ENCODE measurements at regions not wholly inside any gene's neighbourhood (a gene's known extent, or its start where the extent isn't known, plus 50 kb on each side); places are given as distances from the start of the nearest gene placed in this dataset.
"Not testable (repeated sequence)": the region's sequence is repeated elsewhere in the genome, so short reads cannot be mapped to it uniquely, and the experiment has no call there.

DNA sequence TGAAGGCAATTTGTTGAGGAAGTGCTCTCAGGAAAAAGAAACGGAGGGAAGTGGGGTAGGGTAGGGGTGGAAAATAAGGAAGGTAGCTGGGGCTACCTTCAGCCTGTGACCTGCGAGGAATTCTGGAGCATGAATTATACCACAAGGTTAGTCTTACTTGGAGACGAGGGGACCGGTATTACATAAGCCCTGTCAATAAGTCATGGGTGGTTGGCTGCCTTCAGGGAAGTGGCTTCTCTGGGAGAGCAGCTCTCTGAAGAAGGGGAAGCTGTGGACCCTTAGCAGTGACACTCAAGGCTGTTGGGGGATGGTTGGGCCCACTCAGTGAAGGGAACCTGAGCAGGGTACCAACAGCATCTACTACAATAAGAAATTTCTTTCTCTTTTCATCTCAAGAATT lies 111.3 kb downstream of the TNFSF18 start:
- no peaks in the 10 kb centered on the region for H3K36me3 ChIP-seq (ENCODE audit: control insufficient read depth in 4 of 4, insufficient read depth in 4 of 4, low read length in 3 of 4)
- H3K27me3 ChIP-seq (replicated peaks in 2 of 5; ENCODE audit: control insufficient read depth in 4 of 5, insufficient read depth in 5 of 5, low read length in 4 of 5): no peaks in the 10 kb centered on the region
- POLR2A ChIA-PET: interaction anchor here (0.6 kb wide), 1 partner anchor 254 kb away, joined by 6 read pairs; no protein-coding TSS in a partner anchor
- peaks cover 0 to 10% (median 2%) of the 10 kb centered on the region in 4 experiments for H3K4me1 ChIP-seq (ENCODE audit: control extremely low read depth in 1 of 4, control insufficient read depth in 4 of 4, insufficient read depth in 4 of 4, low read length in 3 of 4)
- CTCF ChIA-PET: interaction anchor here (0.5 to 1.4 kb wide), 4 partner anchors 9 to 254 kb away, joined by 3 to 4 read pairs (median 3); no protein-coding TSS in a partner anchor
- H3K27ac ChIP-seq (ENCODE audit: insufficient read depth in 1 of 2, low read depth in 1 of 2, low read length in 2 of 2, poor library complexity in 1 of 2, severe bottlenecking in 2 of 2): no peak overlapping the region
- no peak overlapping the region for H3K4me3 ChIP-seq (ENCODE audit: control insufficient read depth in 1 of 7, extremely low read depth in 1 of 7, insufficient read depth in 4 of 7, low read depth in 2 of 7, low read length in 6 of 7)
- WGBS (ENCODE audit: insufficient coverage): 60% methylated on average over 4 of the region's 4 CpGs
- peak in 2 of 3 donors; percentile 55 to 63 for DNase-seq
- no peaks in the 10 kb centered on the region for H3K9me3 ChIP-seq (ENCODE audit: control extremely low read depth in 1 of 5, control insufficient read depth in 4 of 5, insufficient read depth in 2 of 5, low read depth in 1 of 5, low read length in 4 of 5)

DNA sequence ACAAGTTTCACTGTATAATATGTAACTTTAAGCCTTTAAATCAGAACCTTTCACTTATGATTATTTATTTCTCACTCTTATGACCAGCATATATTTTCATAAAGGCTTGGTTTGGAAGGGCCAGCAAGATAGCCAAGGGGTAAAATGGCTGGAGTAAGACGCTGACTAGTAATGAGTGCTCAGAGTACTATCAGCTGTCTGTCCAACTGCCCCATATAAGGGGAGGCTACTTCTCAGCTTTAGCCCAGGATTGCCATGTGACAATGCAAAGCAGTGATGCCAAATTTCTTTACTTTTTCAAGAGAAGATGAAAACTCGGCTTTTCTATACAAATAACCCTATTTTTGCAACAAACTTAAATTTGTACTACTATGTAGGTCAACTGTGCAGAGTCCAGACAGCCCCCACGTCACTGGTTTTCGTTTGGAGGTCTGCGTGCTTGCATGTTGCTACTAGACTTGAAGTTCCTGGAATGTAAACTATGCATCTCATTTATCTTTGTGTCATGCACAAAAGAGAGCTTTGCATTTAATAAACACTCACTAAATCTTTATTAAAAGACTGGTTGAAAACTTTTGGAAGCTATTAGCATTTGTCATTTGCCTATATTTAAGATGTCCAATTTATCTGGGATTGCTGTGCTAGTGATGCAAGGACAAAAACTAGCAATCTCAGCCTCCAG lies 110.4 kb downstream of the TNFSF18 start:
- 100% methylated on average over 2 of the region's 5 CpGs for WGBS (ENCODE audit: insufficient coverage)
- no peak for DNase-seq
- no peaks in the 10 kb centered on the region for H3K36me3 ChIP-seq (ENCODE audit: control insufficient read depth in 4 of 4, insufficient read depth in 4 of 4, low read length in 3 of 4)
- no peaks in the 10 kb centered on the region for H3K27me3 ChIP-seq (replicated peaks in 2 of 5; ENCODE audit: control insufficient read depth in 4 of 5, insufficient read depth in 5 of 5, low read length in 4 of 5)
- H3K4me3 ChIP-seq (ENCODE audit: control insufficient read depth in 1 of 7, extremely low read depth in 1 of 7, insufficient read depth in 4 of 7, low read depth in 2 of 7, low read length in 6 of 7): no peak overlapping the region
- no peaks in the 10 kb centered on the region for H3K9me3 ChIP-seq (ENCODE audit: control extremely low read depth in 1 of 5, control insufficient read depth in 4 of 5, insufficient read depth in 2 of 5, low read depth in 1 of 5, low read length in 4 of 5)
- POLR2A ChIA-PET: no interaction called here
- CTCF ChIA-PET: interaction anchor here (1.0 to 1.9 kb wide), 4 partner anchors 9 to 32 kb away, joined by 3 to 4 read pairs (median 4); no protein-coding TSS in a partner anchor
- H3K4me1 ChIP-seq (ENCODE audit: control extremely low read depth in 1 of 4, control insufficient read depth in 4 of 4, insufficient read depth in 4 of 4, low read length in 3 of 4): peaks cover 0 to 7% (median 0%) of the 10 kb centered on the region in 4 experiments
- no peak overlapping the region for H3K27ac ChIP-seq (ENCODE audit: insufficient read depth in 1 of 2, low read depth in 1 of 2, low read length in 2 of 2, poor library complexity in 1 of 2, severe bottlenecking in 2 of 2)

DNA sequence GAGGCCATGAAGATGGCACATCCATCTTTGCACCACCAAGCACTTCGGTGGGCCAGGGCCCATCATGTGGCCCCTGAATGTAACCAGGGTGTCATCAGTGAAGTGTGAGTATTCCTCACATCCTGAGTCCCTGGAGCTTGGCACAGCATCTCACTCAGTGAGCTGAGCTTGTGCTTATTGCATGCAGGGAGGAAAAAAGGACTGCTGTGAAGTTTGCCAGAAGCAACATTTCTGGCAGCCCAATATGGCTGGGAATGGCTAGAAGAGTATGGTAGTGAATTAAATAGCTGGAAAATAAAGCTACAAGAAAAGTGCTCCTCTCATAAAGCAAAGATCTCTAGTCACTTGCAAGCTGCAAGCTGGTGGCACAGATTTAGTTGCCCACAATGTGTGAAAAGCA lies 109.3 kb downstream of the TNFSF18 start:
- Histone ChIP-seq H3K36me3 (ENCODE audit: control insufficient read depth in 4 of 4, insufficient read depth in 4 of 4, low read length in 3 of 4) (no peaks in the 10 kb centered on the region), H3K27me3 (replicated peaks in 2 of 5; ENCODE audit: control insufficient read depth in 4 of 5, insufficient read depth in 5 of 5, low read length in 4 of 5) (no peaks in the 10 kb centered on the region), H3K27ac (ENCODE audit: insufficient read depth in 1 of 2, low read depth in 1 of 2, low read length in 2 of 2, poor library complexity in 1 of 2, severe bottlenecking in 2 of 2) (no peak overlapping the region), H3K4me3 (ENCODE audit: control insufficient read depth in 1 of 7, extremely low read depth in 1 of 7, insufficient read depth in 4 of 7, low read depth in 2 of 7, low read length in 6 of 7) (no peak overlapping the region), H3K9me3 (ENCODE audit: control extremely low read depth in 1 of 5, control insufficient read depth in 4 of 5, insufficient read depth in 2 of 5, low read depth in 1 of 5, low read length in 4 of 5) (no peaks in the 10 kb centered on the region), H3K4me1 (ENCODE audit: control extremely low read depth in 1 of 4, control insufficient read depth in 4 of 4, insufficient read depth in 4 of 4, low read length in 3 of 4) (peaks cover 0 to 7% (median under 1%) of the 10 kb centered on the region in 4 experiments)
- ChIA-PET CTCF (interaction anchor here (1.9 kb wide), 1 partner anchor 33 kb away, joined by 4 read pairs; no protein-coding TSS in a partner anchor), POLR2A (no interaction called here)
- 100% methylated on average over 1 of the region's 1 CpG for WGBS (ENCODE audit: insufficient coverage)
- DNase-seq: no peak

DNA sequence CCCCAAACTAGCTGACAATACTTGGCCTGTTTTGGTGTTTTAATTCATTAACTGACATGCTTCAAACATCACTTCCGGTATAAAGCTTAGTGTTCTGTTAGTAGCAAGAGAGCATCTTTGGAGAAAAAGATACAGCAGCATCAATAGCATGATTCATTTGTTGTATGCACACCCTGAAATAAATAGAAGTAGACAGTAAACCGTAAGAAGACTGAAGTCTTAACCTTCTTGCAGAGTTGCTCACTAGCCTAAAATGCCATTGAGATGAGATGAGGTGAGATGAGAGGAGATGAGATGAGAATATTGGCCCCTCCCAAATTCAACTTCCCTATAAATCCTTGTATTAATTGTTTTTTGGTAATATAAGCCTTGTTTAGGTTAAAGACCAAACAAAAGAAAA lies 108.8 kb downstream of the TNFSF18 start:
- Histone ChIP-seq H3K27me3 (replicated peaks in 2 of 5; ENCODE audit: control insufficient read depth in 4 of 5, insufficient read depth in 5 of 5, low read length in 4 of 5) (no peaks in the 10 kb centered on the region), H3K4me3 (ENCODE audit: control insufficient read depth in 1 of 7, extremely low read depth in 1 of 7, insufficient read depth in 4 of 7, low read depth in 2 of 7, low read length in 6 of 7) (no peak overlapping the region), H3K36me3 (ENCODE audit: control insufficient read depth in 4 of 4, insufficient read depth in 4 of 4, low read length in 3 of 4) (no peaks in the 10 kb centered on the region), H3K27ac (ENCODE audit: insufficient read depth in 1 of 2, low read depth in 1 of 2, low read length in 2 of 2, poor library complexity in 1 of 2, severe bottlenecking in 2 of 2) (no peak overlapping the region), H3K9me3 (ENCODE audit: control extremely low read depth in 1 of 5, control insufficient read depth in 4 of 5, insufficient read depth in 2 of 5, low read depth in 1 of 5, low read length in 4 of 5) (no peaks in the 10 kb centered on the region), H3K4me1 (ENCODE audit: control extremely low read depth in 1 of 4, control insufficient read depth in 4 of 4, insufficient read depth in 4 of 4, low read length in 3 of 4) (peaks cover 3 to 10% (median 5%) of the 10 kb centered on the region in 4 experiments)
- POLR2A ChIA-PET: no interaction called here
- no peak for DNase-seq
- no CpG with 5 or more reads among the region's 2 CpGs for WGBS (ENCODE audit: insufficient coverage)
- CTCF ChIA-PET: interaction anchor here (1.9 kb wide), 1 partner anchor 33 kb away, joined by 4 read pairs; no protein-coding TSS in a partner anchor

DNA sequence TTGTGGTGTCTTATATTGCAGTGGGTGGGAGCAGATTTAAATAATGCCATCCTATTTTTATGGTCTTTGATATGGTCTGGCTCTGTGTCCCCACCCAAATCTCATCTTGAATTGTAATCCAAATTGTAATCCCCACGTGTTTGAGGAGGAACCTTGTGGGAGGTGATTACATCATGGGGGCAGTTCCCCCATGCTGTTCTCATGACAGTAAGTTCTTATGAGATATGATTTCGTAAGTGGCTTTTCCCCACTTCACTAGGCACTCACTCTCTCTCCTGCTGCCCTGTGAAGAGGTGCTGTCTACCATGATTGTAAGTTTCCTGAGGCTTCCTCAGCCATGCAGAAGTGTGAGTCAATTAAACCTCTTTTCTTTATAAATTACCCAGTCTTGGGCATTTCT lies 107.6 kb downstream of the TNFSF18 start:
- CTCF ChIA-PET; H3K4me3 ChIP-seq (ENCODE audit: control insufficient read depth in 1 of 7, extremely low read depth in 1 of 7, insufficient read depth in 4 of 7, low read depth in 2 of 7, low read length in 6 of 7); DNase-seq; H3K27me3 ChIP-seq (replicated peaks in 2 of 5; ENCODE audit: control insufficient read depth in 4 of 5, insufficient read depth in 5 of 5, low read length in 4 of 5); POLR2A ChIA-PET; H3K27ac ChIP-seq (ENCODE audit: insufficient read depth in 1 of 2, low read depth in 1 of 2, low read length in 2 of 2, poor library complexity in 1 of 2, severe bottlenecking in 2 of 2); H3K36me3 ChIP-seq (ENCODE audit: control insufficient read depth in 4 of 4, insufficient read depth in 4 of 4, low read length in 3 of 4); H3K9me3 ChIP-seq (ENCODE audit: control extremely low read depth in 1 of 5, control insufficient read depth in 4 of 5, insufficient read depth in 2 of 5, low read depth in 1 of 5, low read length in 4 of 5): not testable (repeated sequence)
- WGBS (ENCODE audit: insufficient coverage): 94% methylated on average over 2 of the region's 2 CpGs
- peaks cover 3 to 12% (median 7%) of the 10 kb centered on the region in 4 experiments for H3K4me1 ChIP-seq (ENCODE audit: control extremely low read depth in 1 of 4, control insufficient read depth in 4 of 4, insufficient read depth in 4 of 4, low read length in 3 of 4)

DNA sequence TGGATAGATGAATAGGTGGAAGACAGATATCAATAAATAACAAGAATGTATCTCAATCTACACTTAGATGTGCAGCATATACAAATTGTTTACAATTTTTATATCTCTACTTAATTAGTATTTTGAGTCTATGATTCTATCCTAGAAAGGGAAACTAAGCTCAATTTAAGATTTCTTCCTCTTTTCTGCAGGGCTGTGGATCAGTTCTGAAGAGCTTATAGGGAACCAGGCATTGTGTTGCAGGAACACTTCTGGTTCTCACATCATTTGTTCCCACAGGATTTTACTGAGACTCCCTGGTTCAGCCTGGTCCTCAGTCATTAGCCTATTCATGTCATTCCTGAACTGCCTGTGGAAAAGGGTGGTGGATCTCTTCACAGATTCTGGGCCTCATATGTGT lies 105.8 kb downstream of the TNFSF18 start:
- POLR2A ChIA-PET: no interaction called here
- DNase-seq: no peak
- CTCF ChIA-PET: no interaction called here

DNA sequence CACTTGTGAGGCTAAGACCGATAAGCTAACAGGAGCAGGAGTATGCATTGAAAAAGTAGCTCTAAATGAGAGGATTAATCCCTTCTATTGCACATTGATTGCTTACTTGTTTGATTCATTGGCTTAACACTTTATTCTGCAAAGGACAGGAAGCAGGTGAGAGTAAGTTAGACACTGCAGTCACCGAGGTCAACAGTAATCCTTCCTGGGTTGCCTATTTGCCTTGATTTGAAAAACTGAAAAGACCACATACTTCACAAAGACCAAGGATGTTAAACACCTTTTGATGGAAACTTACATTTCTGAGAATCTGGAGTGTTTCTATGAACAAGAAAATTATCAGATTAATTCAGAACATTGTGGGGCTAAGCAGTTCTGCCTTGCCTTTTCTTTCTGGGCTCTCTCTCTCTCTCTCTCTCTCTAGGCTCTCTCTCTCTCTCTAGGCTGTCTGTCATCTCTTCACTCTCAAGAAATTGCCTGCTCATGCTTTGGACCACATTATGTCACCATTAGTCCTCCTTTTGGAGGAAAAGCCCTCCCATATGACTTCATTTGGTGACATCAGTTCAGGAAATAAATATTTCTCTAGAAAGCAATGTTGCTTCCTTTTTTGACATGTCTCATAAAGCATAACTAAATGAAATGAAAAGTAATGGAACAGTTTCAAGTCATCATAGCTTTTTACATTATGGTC lies 103.8 kb downstream of the TNFSF18 start:
- Histone ChIP-seq H3K9me3 (ENCODE audit: control extremely low read depth in 1 of 5, control insufficient read depth in 4 of 5, insufficient read depth in 2 of 5, low read depth in 1 of 5, low read length in 4 of 5) (no peaks in the 10 kb centered on the region), H3K27me3 (replicated peaks in 2 of 5; ENCODE audit: control insufficient read depth in 4 of 5, insufficient read depth in 5 of 5, low read length in 4 of 5) (no peaks in the 10 kb centered on the region), H3K27ac (ENCODE audit: insufficient read depth in 1 of 2, low read depth in 1 of 2, low read length in 2 of 2, poor library complexity in 1 of 2, severe bottlenecking in 2 of 2) (no peak overlapping the region), H3K36me3 (ENCODE audit: control insufficient read depth in 4 of 4, insufficient read depth in 4 of 4, low read length in 3 of 4) (no peaks in the 10 kb centered on the region), H3K4me3 (ENCODE audit: control insufficient read depth in 1 of 7, extremely low read depth in 1 of 7, insufficient read depth in 4 of 7, low read depth in 2 of 7, low read length in 6 of 7) (no peak overlapping the region), H3K4me1 (ENCODE audit: control extremely low read depth in 1 of 4, control insufficient read depth in 4 of 4, insufficient read depth in 4 of 4, low read length in 3 of 4) (peaks cover 3 to 15% (median 4%) of the 10 kb centered on the region in 4 experiments)
- 88% methylated on average over 1 of the region's 2 CpGs for WGBS (ENCODE audit: insufficient coverage)
- POLR2A ChIA-PET: no interaction called here
- DNase-seq: peak; percentile 86 to 95 (median 93)
- CTCF ChIA-PET: interaction anchor here (0.7 to 1.3 kb wide), 3 partner anchors 11 to 16 kb away, joined by 3 to 4 read pairs (median 3); no protein-coding TSS in a partner anchor

More for the DNA sequence above, 105.8 kb downstream of the TNFSF18 start:
- Histone ChIP-seq H3K27me3 (replicated peaks in 2 of 5; ENCODE audit: control insufficient read depth in 4 of 5, insufficient read depth in 5 of 5, low read length in 4 of 5) (no peaks in the 10 kb centered on the region), H3K27ac (ENCODE audit: insufficient read depth in 1 of 2, low read depth in 1 of 2, low read length in 2 of 2, poor library complexity in 1 of 2, severe bottlenecking in 2 of 2) (no peak overlapping the region), H3K4me3 (ENCODE audit: control insufficient read depth in 1 of 7, extremely low read depth in 1 of 7, insufficient read depth in 4 of 7, low read depth in 2 of 7, low read length in 6 of 7) (no peak overlapping the region), H3K4me1 (ENCODE audit: control extremely low read depth in 1 of 4, control insufficient read depth in 4 of 4, insufficient read depth in 4 of 4, low read length in 3 of 4) (peaks cover 3 to 15% (median 4%) of the 10 kb centered on the region in 4 experiments), H3K9me3 (ENCODE audit: control extremely low read depth in 1 of 5, control insufficient read depth in 4 of 5, insufficient read depth in 2 of 5, low read depth in 1 of 5, low read length in 4 of 5) (no peaks in the 10 kb centered on the region), H3K36me3 (ENCODE audit: control insufficient read depth in 4 of 4, insufficient read depth in 4 of 4, low read length in 3 of 4) (no peaks in the 10 kb centered on the region)
